Gastrocnemius medialis (tissue), 4 donors: ENCODE measurements at regions not wholly inside any gene's neighbourhood (a gene's known extent, or its start where the extent isn't known, plus 50 kb on each side); places are given as distances from the start of the nearest gene placed in this dataset.

Source experiments
- ATAC-seq, 2 donors: fragments of 150-250 bp; one replicate each; pipeline ENCODE4 v1.9.1; 2016
- DNase-seq, 2 donors: peaks; one replicate each; pipeline ENCODE4 v3.0.0-alpha.2; 2019
- H3K27ac ChIP-seq, 4 donors: fragments of 200-600 bp; sonication (generic); 1 replicate in 1 of 4; 2 replicates in 3 of 4; pipeline ENCODE4 v1.5.1; 2016 to 2018; ENCODE audit warnings: mild to moderate bottlenecking in 2 of 4, moderate library complexity in 1 of 4
- H3K27me3 ChIP-seq, 3 donors: fragments of 200-600 bp; sonication (generic) in 2 of 3; 1 replicate in 1 of 3; 2 replicates in 2 of 3; pipeline versions ENCODE4 v1.5.1 to v1.6.0; 2016 to 2019; ENCODE audit warnings: mild to moderate bottlenecking in 1 of 3, moderate library complexity in 1 of 3
- H3K36me3 ChIP-seq, 2 donors: fragments of 200-600 bp; sonication (generic) in 1 of 2; one replicate each; pipeline ENCODE4 v1.5.1; 2017 to 2018
- H3K4me1 ChIP-seq, 2 donors: fragments of 200-600 bp; sonication (generic) in 1 of 2; one replicate each; pipeline ENCODE4 v1.5.1; 2016 to 2017; ENCODE audit warnings: mild to moderate bottlenecking in 2 of 2
- H3K4me3 ChIP-seq, 4 donors: fragments of 200-600 bp; sonication (generic) in 3 of 4; 1 replicate in 1 of 4; 2 replicates in 3 of 4; pipeline ENCODE4 v1.5.1; 2016 to 2019; ENCODE audit warnings: mild to moderate bottlenecking in 2 of 4
- H3K9me3 ChIP-seq, 3 donors: fragments of 200-600 bp; sonication (generic) in 2 of 3; 1 replicate in 1 of 3; 2 replicates in 2 of 3; pipeline ENCODE4 v1.5.1; 2016 to 2019
- CTCF ChIP-seq, 5 experiments: fragments of 450-650 bp in 3 of 5; fragments of 200-600 bp in 2 of 5; sonication (generic) in 2 of 5; IDR thresholded peaks in 4 of 5; conservative IDR thresholded peaks in 1 of 5; 1 replicate in 4 of 5; 2 replicates in 1 of 5; pipeline ENCODE4 v1.5.1; 2016 to 2019; ENCODE audit warnings: antibody characterized with exemption in 5 of 5, mild to moderate bottlenecking in 3 of 5, moderate library complexity in 3 of 5
- POLR2A ChIP-seq, 2 donors: fragments of 450-650 bp; IDR thresholded peaks; one replicate each; pipeline ENCODE4 v1.6.1; 2017; ENCODE audit warnings: antibody characterized with exemption in 2 of 2, mild to moderate bottlenecking in 2 of 2, moderate library complexity in 2 of 2
- in situ Hi-C, 4 donors: fragments of 200-750 bp; cut with MboI; loops; one replicate each; pipeline versions ENCODE4 v1.15.0 to v1.8.0; 2017; ENCODE audit warnings: low sequenced_read_pairs in 4 of 4
- intact Hi-C: fragments of 100-400 bp; cut with DNase I; formaldehyde crosslinking; loops from one replicate; pipeline ENCODE4 v1.15.1; 2023; ENCODE audit warnings: low total_unique reads

GRCh38 chr4:129369361-129370010 is 273.5 kb downstream of the C4orf33 start:
- Histone ChIP-seq H3K9me3 (no peaks in the 10 kb centered on the region), H3K27me3 (no peaks in the 10 kb centered on the region), H3K27ac (no peak overlapping the region), H3K4me1 (no peaks in the 10 kb centered on the region), H3K36me3 (no peaks in the 10 kb centered on the region), H3K4me3 (no peak overlapping the region)
- in situ Hi-C loops = loop anchor here in 3 of 4 donors (10.0 kb wide), 2 partner anchors 265 to 275 kb away; no protein-coding TSS in a partner anchor
- no peak for ATAC-seq
- no peak for TF ChIP-seq POLR2A (IDR thresholded peaks at IDR 0.05)
- TF ChIP-seq CTCF (IDR thresholded peaks at IDR 0.05 in 4 of 5, conservative IDR thresholded peaks at IDR 0.05 in 1 of 5) = no peak
- DNase-seq = no peak
- intact Hi-C loops = no loop called here

GRCh38 chr4:129371065-129371464 is 275.1 kb downstream of the C4orf33 start:
- DNase-seq = no peak
- H3K4me3 ChIP-seq = no peak overlapping the region
- ATAC-seq = no peak
- intact Hi-C loops = no loop called here
- TF ChIP-seq POLR2A (IDR thresholded peaks at IDR 0.05) (no peak), CTCF (IDR thresholded peaks at IDR 0.05 in 4 of 5, conservative IDR thresholded peaks at IDR 0.05 in 1 of 5) (no peak)
- no peaks in the 10 kb centered on the region for H3K9me3 ChIP-seq
- H3K27me3 ChIP-seq = no peaks in the 10 kb centered on the region
- H3K36me3 ChIP-seq = no peaks in the 10 kb centered on the region
- H3K4me1 ChIP-seq = no peaks in the 10 kb centered on the region
- no peak overlapping the region for H3K27ac ChIP-seq
- in situ Hi-C loops = no loop called here

GRCh38 chr4:129371926-129372325 is 276.0 kb downstream of the C4orf33 start:
- Histone ChIP-seq H3K4me3 (no peak overlapping the region), H3K36me3 (no peaks in the 10 kb centered on the region), H3K27ac (no peak overlapping the region), H3K4me1 (no peaks in the 10 kb centered on the region), H3K27me3 (no peaks in the 10 kb centered on the region), H3K9me3 (no peaks in the 10 kb centered on the region)
- TF ChIP-seq CTCF (IDR thresholded peaks at IDR 0.05 in 4 of 5, conservative IDR thresholded peaks at IDR 0.05 in 1 of 5) (no peak), POLR2A (IDR thresholded peaks at IDR 0.05) (no peak)
- DNase-seq (no peak), ATAC-seq (no peak)
- in situ Hi-C loops = no loop called here
- intact Hi-C loops = no loop called here

GRCh38 chr4:129377131-129377845 is 281.3 kb downstream of the C4orf33 start:
- Histone ChIP-seq H3K4me1 (no peaks in the 10 kb centered on the region), H3K9me3 (no peaks in the 10 kb centered on the region), H3K27me3 (no peaks in the 10 kb centered on the region), H3K4me3 (no peak overlapping the region), H3K36me3 (no peaks in the 10 kb centered on the region), H3K27ac (no peak overlapping the region)
- DNase-seq (no peak), ATAC-seq (no peak)
- no peak for TF ChIP-seq POLR2A (IDR thresholded peaks at IDR 0.05)
- TF ChIP-seq CTCF (IDR thresholded peaks at IDR 0.05 in 4 of 5, conservative IDR thresholded peaks at IDR 0.05 in 1 of 5) = no peak
- in situ Hi-C loops (no loop called here), intact Hi-C loops (no loop called here)
